HEK293 (cell line): ENCODE measurements at regions not wholly inside any gene's neighbourhood (a gene's known extent, or its start where the extent isn't known, plus 50 kb on each side); places are given as distances from the start of the nearest gene placed in this dataset.

Experiments
- CTCF ChIA-PET: fragments of 350-600 bp; formaldehyde crosslinking; extraction: SDS; loops from one replicate; lab custom pipeline; 2021; ENCODE audit warnings: antibody characterized with exemption; lab: Yijun Ruan, JAX
- POLR2A ChIA-PET: fragments of 300-600 bp; formaldehyde crosslinking; extraction: SDS; loops from one replicate; lab custom pipeline; 2020; ENCODE audit warnings: antibody characterized with exemption, inconsistent platforms; lab: Yijun Ruan, JAX
- H3K27ac ChIP-seq: fragments of 200-500 bp; sonication (Bioruptor generic); 2 replicates; pipeline ENCODE4 v1.5.1; 2014; ENCODE audit warnings: low read depth, low read length, control low read depth, inconsistent platforms; ENCODE audit errors: extremely low read depth
- H3K36me3 ChIP-seq, 2 experiments: fragments of 200-500 bp in 1 of 2; sonication (Bioruptor generic) in 1 of 2; 1 replicate in 1 of 2; 2 replicates in 1 of 2; pipeline ENCODE4 v1.5.1; 2014 to 2017; ENCODE audit warnings: inconsistent platforms in 2 of 2, low read length in 2 of 2; ENCODE audit not compliant: control insufficient read depth in 2 of 2, insufficient read depth in 1 of 2
- H3K4me1 ChIP-seq: fragments of 200-500 bp; sonication (Bioruptor generic); 2 replicates; pipeline ENCODE4 v1.5.1; 2014; ENCODE audit warnings: mild to moderate bottlenecking, low read length, inconsistent platforms; ENCODE audit not compliant: control insufficient read depth, insufficient read depth
- H3K4me3 ChIP-seq: 2 replicates; pipeline ENCODE4 v1.5.1; 2011; ENCODE audit warnings: low read depth, mild to moderate bottlenecking, control low read depth, low read length, moderate library complexity
- H3K9me3 ChIP-seq: fragments of 200-500 bp; sonication (Bioruptor generic); 2 replicates; pipeline ENCODE4 v1.5.1; 2014; ENCODE audit warnings: low read depth, low read length, inconsistent platforms; ENCODE audit not compliant: control insufficient read depth, insufficient read depth
- BCL11B ChIP-seq: fragments of 450-650 bp; formaldehyde crosslinking; IDR thresholded peaks from 2 replicates; pipeline ENCODE4 v1.5.1; 2016; ENCODE audit warnings: low read depth, missing biosample characterization, missing genetic modification characterization
- PRDM1 ChIP-seq: fragments of 450-650 bp; formaldehyde crosslinking; IDR thresholded peaks from 2 replicates; pipeline ENCODE4; 2016; ENCODE audit warnings: missing biosample characterization, missing genetic modification characterization
- ZBTB48 ChIP-seq: fragments of 450-650 bp; formaldehyde crosslinking; IDR thresholded peaks from 2 replicates; pipeline ENCODE4 v1.5.1; 2016; ENCODE audit warnings: missing biosample characterization, missing genetic modification characterization
- ZNF121 ChIP-seq: fragments of 450-650 bp; formaldehyde crosslinking; IDR thresholded peaks from 2 replicates; pipeline ENCODE4 v1.5.1; 2016; ENCODE audit warnings: missing biosample characterization, missing genetic modification characterization
- ZNF146 ChIP-seq: fragments of 450-650 bp; formaldehyde crosslinking; IDR thresholded peaks from 2 replicates; pipeline ENCODE4 v1.5.1; 2016; ENCODE audit warnings: missing biosample characterization, missing genetic modification characterization
- ZNF175 ChIP-seq: fragments of 450-650 bp; formaldehyde crosslinking; IDR thresholded peaks from 2 replicates; pipeline ENCODE4 v1.5.1; 2016; ENCODE audit warnings: missing biosample characterization, missing genetic modification characterization
- ZNF24 ChIP-seq: fragments of 450-650 bp; formaldehyde crosslinking; IDR thresholded peaks from 2 replicates; pipeline ENCODE4 v1.5.1; 2016; ENCODE audit warnings: missing biosample characterization, missing genetic modification characterization
- ZNF266 ChIP-seq: fragments of 450-650 bp; formaldehyde crosslinking; IDR thresholded peaks from 2 replicates; pipeline ENCODE4 v1.5.1; 2016; ENCODE audit warnings: missing biosample characterization, missing genetic modification characterization, low read depth
- ZNF324 ChIP-seq: fragments of 450-650 bp; formaldehyde crosslinking; IDR thresholded peaks from 2 replicates; pipeline ENCODE4 v1.5.1; 2016; ENCODE audit warnings: missing biosample characterization, missing genetic modification characterization
- ZNF350 ChIP-seq: fragments of 450-650 bp; formaldehyde crosslinking; IDR thresholded peaks from 2 replicates; pipeline ENCODE4 v1.5.0; 2017; ENCODE audit warnings: missing biosample characterization, mild to moderate bottlenecking, missing genetic modification characterization
- ZNF416 ChIP-seq: fragments of 450-650 bp; formaldehyde crosslinking; IDR thresholded peaks from 2 replicates; pipeline ENCODE4 v1.5.1; 2016; ENCODE audit warnings: missing biosample characterization, missing genetic modification characterization
- ZNF426 ChIP-seq: fragments of 450-650 bp; formaldehyde crosslinking; IDR thresholded peaks from 2 replicates; pipeline ENCODE4 v1.5.1; 2017; ENCODE audit warnings: missing biosample characterization, missing genetic modification characterization, mild to moderate bottlenecking, inconsistent platforms, moderate library complexity
- ZNF514 ChIP-seq: fragments of 450-650 bp; formaldehyde crosslinking; IDR thresholded peaks from 2 replicates; pipeline ENCODE4 v1.5.1; 2016; ENCODE audit warnings: missing biosample characterization, missing genetic modification characterization
- ZNF548 ChIP-seq: fragments of 450-650 bp; formaldehyde crosslinking; IDR thresholded peaks from 2 replicates; pipeline ENCODE4 v1.5.1; 2016; ENCODE audit warnings: missing biosample characterization, missing genetic modification characterization
- ZNF600 ChIP-seq: fragments of 450-650 bp; formaldehyde crosslinking; IDR thresholded peaks from 2 replicates; pipeline ENCODE4 v1.5.1; 2016; ENCODE audit warnings: missing biosample characterization, missing genetic modification characterization
- ZNF624 ChIP-seq: fragments of 450-650 bp; formaldehyde crosslinking; IDR thresholded peaks from 2 replicates; pipeline ENCODE4 v1.5.1; 2017; ENCODE audit warnings: missing biosample characterization, missing genetic modification characterization
- ZNF664 ChIP-seq: fragments of 450-650 bp; formaldehyde crosslinking; IDR thresholded peaks from 2 replicates; pipeline ENCODE4 v1.5.1; 2016; ENCODE audit warnings: missing biosample characterization, missing genetic modification characterization
- ZNF76 ChIP-seq: fragments of 450-650 bp; formaldehyde crosslinking; IDR thresholded peaks from 2 replicates; pipeline ENCODE4; 2016; ENCODE audit warnings: low read depth, missing biosample characterization, missing genetic modification characterization, borderline replicate concordance
- ZNF768 ChIP-seq: fragments of 450-650 bp; formaldehyde crosslinking; IDR thresholded peaks from 2 replicates; pipeline ENCODE4 v1.5.1; 2018; ENCODE audit warnings: missing biosample characterization, mild to moderate bottlenecking, missing genetic modification characterization
- ZNF777 ChIP-seq: fragments of 450-650 bp; formaldehyde crosslinking; IDR thresholded peaks from 2 replicates; pipeline ENCODE4 v1.5.1; 2017; ENCODE audit warnings: missing biosample characterization, missing genetic modification characterization, borderline replicate concordance
- ZNF792 ChIP-seq: fragments of 450-650 bp; formaldehyde crosslinking; IDR thresholded peaks from 2 replicates; pipeline ENCODE4 v1.5.1; 2016; ENCODE audit warnings: missing biosample characterization, missing genetic modification characterization
- TF ChIP-seq, protein P1 (sequence below): fragments of 450-650 bp; formaldehyde crosslinking; IDR thresholded peaks from 2 replicates; pipeline ENCODE4 v1.5.1; 2016; ENCODE audit warnings: missing biosample characterization, missing genetic modification characterization
- TF ChIP-seq, protein P2 (sequence below): fragments of 450-650 bp; formaldehyde crosslinking; IDR thresholded peaks from 2 replicates; pipeline ENCODE4 v1.5.1; 2016; ENCODE audit warnings: missing biosample characterization, missing genetic modification characterization, borderline replicate concordance

DNA sequence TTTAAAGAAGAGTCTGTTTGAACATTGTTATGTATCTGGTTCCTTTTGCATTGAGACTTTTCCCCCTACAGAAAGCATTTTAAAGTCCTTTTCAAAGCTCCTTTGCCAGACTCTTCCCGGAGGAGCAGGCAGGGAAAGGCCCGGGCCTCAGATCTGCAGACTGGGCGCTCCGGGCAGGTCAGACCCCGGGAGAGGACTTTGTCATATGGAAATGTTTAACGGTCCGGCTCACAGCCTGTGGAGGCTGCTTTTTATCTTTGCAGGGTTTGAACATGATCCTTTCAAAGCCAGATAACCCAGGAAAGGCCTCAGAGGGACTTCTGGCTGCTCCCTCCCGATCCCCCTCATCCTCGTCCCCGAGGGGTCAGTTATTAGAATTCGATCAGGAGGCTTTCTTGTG lies 82.1 kb upstream of the IRX2 start:
- no peak for TF ChIP-seq ZNF624 (tag by site-specific recombination)
- no peak for TF ChIP-seq ZNF350 (tag by site-specific recombination)
- TF ChIP-seq, protein P1, sequence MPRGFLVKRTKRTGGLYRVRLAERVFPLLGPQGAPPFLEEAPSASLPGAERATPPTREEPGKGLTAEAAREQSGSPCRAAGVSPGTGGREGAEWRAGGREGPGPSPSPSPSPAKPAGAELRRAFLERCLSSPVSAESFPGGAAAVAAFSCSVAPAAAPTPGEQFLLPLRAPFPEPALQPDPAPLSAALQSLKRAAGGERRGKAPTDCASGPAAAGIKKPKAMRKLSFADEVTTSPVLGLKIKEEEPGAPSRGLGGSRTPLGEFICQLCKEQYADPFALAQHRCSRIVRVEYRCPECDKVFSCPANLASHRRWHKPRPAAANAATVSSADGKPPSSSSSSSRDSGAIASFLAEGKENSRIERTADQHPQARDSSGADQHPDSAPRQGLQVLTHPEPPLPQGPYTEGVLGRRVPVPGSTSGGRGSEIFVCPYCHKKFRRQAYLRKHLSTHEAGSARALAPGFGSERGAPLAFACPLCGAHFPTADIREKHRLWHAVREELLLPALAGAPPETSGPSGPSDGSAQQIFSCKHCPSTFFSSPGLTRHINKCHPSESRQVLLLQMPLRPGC: no peak
- no peak for TF ChIP-seq BCL11B (tag by site-specific recombination)
- TF ChIP-seq ZNF548: no peak
- no peak for TF ChIP-seq ZNF600 (tag by site-specific recombination)
- no peak for TF ChIP-seq ZNF792 (tag by site-specific recombination)
- TF ChIP-seq, all 188 proteins: peak for 0
- H3K4me3 ChIP-seq: no peak overlapping the region
- H3K4me1 ChIP-seq: no peaks in the 10 kb centered on the region
- POLR2A ChIA-PET: no interaction called here
- no peaks in the 10 kb centered on the region for H3K36me3 ChIP-seq
- CTCF ChIA-PET: interaction anchor here (0.7 kb wide), 1 partner anchor 24 kb away, joined by 3 read pairs; no protein-coding TSS in a partner anchor
- no peak overlapping the region for H3K27ac ChIP-seq
- H3K9me3 ChIP-seq: no peaks in the 10 kb centered on the region

DNA sequence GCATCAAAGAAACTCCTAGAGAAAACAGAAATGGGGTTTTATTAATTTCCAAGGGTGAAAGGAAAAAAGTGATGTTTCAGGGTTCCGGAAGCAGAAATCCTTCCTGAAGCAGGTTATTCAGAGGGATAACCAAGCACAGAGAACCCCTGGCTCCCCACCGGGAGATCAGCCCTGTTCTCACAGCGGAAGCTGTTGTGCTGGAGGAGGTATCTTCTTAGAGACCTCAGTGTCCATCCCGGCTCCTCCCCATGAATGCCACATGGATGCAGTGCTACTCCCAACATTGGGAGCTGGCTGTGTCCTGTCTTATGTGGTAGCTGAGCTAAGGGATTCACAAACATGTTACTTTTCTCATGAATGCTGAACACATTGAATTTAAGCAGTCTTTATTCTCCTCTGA lies 80.9 kb upstream of the IRX2 start:
- H3K9me3 ChIP-seq: no peaks in the 10 kb centered on the region
- ChIA-PET CTCF (interaction anchor here (0.5 to 0.6 kb wide), 2 partner anchors 124 to 926 kb away, joined by 3 to 5 read pairs; no protein-coding TSS in a partner anchor), POLR2A (no interaction called here)
- TF ChIP-seq ZNF24 (tag by site-specific recombination) (no peak), PRDM1 (tag by site-specific recombination) (no peak), ZNF514 (tag by site-specific recombination) (no peak), ZNF121 (tag by site-specific recombination) (no peak), ZNF324 (tag by site-specific recombination) (no peak), ZNF175 (tag by site-specific recombination) (no peak), ZBTB48 (no peak), ZNF777 (tag by site-specific recombination) (no peak), ZNF426 (tag by site-specific recombination) (no peak), ZNF266 (tag by site-specific recombination) (no peak), ZNF146 (no peak)
- H3K27ac ChIP-seq: no peak overlapping the region
- no peak overlapping the region for H3K4me3 ChIP-seq
- no peaks in the 10 kb centered on the region for H3K36me3 ChIP-seq
- no peaks in the 10 kb centered on the region for H3K4me1 ChIP-seq

DNA sequence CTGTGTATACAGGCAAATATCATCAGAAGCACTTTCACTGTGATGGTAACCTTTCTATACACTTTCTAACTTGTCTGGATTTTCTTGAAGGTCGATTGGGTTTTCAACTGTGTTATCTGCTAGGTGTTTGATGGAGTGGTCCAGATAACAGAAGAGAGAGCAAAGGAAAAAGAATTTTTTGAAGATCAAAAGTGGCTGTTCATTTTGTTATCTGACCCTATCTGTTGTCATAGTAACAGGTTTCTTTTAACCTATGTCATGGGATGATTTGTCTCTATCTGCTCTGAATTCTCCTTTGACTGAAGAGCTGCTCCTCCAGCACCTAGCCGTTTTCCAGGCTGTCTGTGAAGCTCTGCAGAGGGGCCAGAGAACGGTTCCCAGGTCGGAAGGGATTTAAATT lies 77.8 kb upstream of the IRX2 start:
- no peak for TF ChIP-seq ZNF76
- TF ChIP-seq ZNF768 (tag by site-specific recombination): no peak
- TF ChIP-seq ZNF664 (tag by site-specific recombination): no peak
- TF ChIP-seq, protein P2, sequence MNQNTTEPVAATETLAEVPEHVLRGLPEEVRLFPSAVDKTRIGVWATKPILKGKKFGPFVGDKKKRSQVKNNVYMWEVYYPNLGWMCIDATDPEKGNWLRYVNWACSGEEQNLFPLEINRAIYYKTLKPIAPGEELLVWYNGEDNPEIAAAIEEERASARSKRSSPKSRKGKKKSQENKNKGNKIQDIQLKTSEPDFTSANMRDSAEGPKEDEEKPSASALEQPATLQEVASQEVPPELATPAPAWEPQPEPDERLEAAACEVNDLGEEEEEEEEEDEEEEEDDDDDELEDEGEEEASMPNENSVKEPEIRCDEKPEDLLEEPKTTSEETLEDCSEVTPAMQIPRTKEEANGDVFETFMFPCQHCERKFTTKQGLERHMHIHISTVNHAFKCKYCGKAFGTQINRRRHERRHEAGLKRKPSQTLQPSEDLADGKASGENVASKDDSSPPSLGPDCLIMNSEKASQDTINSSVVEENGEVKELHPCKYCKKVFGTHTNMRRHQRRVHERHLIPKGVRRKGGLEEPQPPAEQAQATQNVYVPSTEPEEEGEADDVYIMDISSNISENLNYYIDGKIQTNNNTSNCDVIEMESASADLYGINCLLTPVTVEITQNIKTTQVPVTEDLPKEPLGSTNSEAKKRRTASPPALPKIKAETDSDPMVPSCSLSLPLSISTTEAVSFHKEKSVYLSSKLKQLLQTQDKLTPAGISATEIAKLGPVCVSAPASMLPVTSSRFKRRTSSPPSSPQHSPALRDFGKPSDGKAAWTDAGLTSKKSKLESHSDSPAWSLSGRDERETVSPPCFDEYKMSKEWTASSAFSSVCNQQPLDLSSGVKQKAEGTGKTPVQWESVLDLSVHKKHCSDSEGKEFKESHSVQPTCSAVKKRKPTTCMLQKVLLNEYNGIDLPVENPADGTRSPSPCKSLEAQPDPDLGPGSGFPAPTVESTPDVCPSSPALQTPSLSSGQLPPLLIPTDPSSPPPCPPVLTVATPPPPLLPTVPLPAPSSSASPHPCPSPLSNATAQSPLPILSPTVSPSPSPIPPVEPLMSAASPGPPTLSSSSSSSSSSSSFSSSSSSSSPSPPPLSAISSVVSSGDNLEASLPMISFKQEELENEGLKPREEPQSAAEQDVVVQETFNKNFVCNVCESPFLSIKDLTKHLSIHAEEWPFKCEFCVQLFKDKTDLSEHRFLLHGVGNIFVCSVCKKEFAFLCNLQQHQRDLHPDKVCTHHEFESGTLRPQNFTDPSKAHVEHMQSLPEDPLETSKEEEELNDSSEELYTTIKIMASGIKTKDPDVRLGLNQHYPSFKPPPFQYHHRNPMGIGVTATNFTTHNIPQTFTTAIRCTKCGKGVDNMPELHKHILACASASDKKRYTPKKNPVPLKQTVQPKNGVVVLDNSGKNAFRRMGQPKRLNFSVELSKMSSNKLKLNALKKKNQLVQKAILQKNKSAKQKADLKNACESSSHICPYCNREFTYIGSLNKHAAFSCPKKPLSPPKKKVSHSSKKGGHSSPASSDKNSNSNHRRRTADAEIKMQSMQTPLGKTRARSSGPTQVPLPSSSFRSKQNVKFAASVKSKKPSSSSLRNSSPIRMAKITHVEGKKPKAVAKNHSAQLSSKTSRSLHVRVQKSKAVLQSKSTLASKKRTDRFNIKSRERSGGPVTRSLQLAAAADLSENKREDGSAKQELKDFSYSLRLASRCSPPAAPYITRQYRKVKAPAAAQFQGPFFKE (tag by site-specific recombination): no peak
- TF ChIP-seq ZNF416: no peak
- TF ChIP-seq, all 188 proteins: peak for 0
- CTCF ChIA-PET: no interaction called here
- no peaks in the 10 kb centered on the region for H3K36me3 ChIP-seq
- no peaks in the 10 kb centered on the region for H3K4me1 ChIP-seq
- no peak overlapping the region for H3K4me3 ChIP-seq
- H3K9me3 ChIP-seq: no peaks in the 10 kb centered on the region
- POLR2A ChIA-PET: no interaction called here
- no peak overlapping the region for H3K27ac ChIP-seq
